ENCODE measurements at regions not wholly inside any gene's neighbourhood (a gene's known extent, or its start where the extent isn't known, plus 50 kb on each side); places are given as distances from the start of the nearest gene placed in this dataset.

DNA sequence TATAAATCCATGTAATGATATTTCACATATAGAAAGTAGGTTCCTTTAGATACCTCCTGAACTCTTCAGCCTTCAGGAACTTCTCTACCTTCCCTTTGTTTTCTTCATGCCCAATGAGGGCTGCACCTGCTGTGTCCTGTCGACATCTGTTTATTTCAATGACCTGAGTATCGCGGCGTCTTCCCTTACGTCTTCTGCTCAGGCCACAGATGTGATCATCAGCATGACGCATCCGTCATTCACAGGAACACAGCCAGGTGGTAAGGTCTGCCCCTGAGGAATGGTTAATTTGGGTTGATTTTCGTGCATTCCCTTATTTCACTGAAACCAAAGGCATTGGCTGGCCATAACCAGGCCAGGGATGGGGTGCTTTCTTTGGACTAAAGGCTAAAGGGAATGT is 217.1 kb downstream of the MED10 start:
- H3K27me3 ChIP-seq (replicated peaks in 1 of 4; ENCODE audit: control insufficient read depth in 3 of 4, extremely low read depth in 1 of 4, insufficient read depth in 3 of 4, low read length in 3 of 4): no peaks in the 10 kb centered on the region
- H3K14ac ChIP-seq (ENCODE audit: insufficient read length): no peak overlapping the region
- H2AFZ ChIP-seq (ENCODE audit: low read length): no peak overlapping the region
- H3K4me2 ChIP-seq (ENCODE audit: insufficient read depth in 1 of 2, low read depth in 2 of 2, low read length in 2 of 2): no peak overlapping the region
- no peak for TF ChIP-seq GTF2F1 (IDR thresholded peaks at IDR 0.05; ENCODE audit: borderline replicate concordance, low read depth, low read length)
- TF ChIP-seq EGR1 (IDR thresholded peaks at IDR 0.05; ENCODE audit: borderline replicate concordance, low read depth, low read length): no peak
- no peak for TF ChIP-seq SUZ12 (IDR thresholded peaks at IDR 0.05; ENCODE audit: low read length)
- TF ChIP-seq TBP (IDR thresholded peaks at IDR 0.05; ENCODE audit: low read depth, low read length): no peak
- TF ChIP-seq ASH2L (IDR thresholded peaks at IDR 0.05; ENCODE audit: low read length): no peak
- TF ChIP-seq NANOG (IDR thresholded peaks at IDR 0.05; ENCODE audit: insufficient read depth, low read depth, low read length, poor library complexity, severe bottlenecking): no peak
- TF ChIP-seq BRCA1 (IDR thresholded peaks at IDR 0.05; ENCODE audit: low read depth, low read length): no peak
- no peak for TF ChIP-seq SAP30 (IDR thresholded peaks at IDR 0.05; ENCODE audit: insufficient read depth, insufficient replicate concordance, low read length)
- no peak for TF ChIP-seq KDM1A (IDR thresholded peaks at IDR 0.05; ENCODE audit: borderline replicate concordance, low read length)
- no peak for TF ChIP-seq EP300 (IDR thresholded peaks at IDR 0.05; ENCODE audit: borderline replicate concordance in 1 of 2, low read depth in 2 of 2, low read length in 2 of 2)
- TF ChIP-seq TAF7 (optimal IDR thresholded peaks at IDR 0.05; ENCODE audit: borderline replicate concordance, low read depth, low read length): no peak
- no peak for TF ChIP-seq SIN3A (conservative IDR thresholded peaks at IDR 0.05 in 1 of 2, IDR thresholded peaks at IDR 0.05 in 1 of 2; ENCODE audit: low read depth in 1 of 2, low read length in 2 of 2)
- TF ChIP-seq FOSL1 (IDR thresholded peaks at IDR 0.05; ENCODE audit: insufficient read depth, low read depth, low read length): no peak
- H3K4me1 ChIP-seq (replicated peaks in 1 of 4; ENCODE audit: control insufficient read depth in 3 of 4, insufficient read depth in 4 of 4, low read length in 3 of 4): peaks cover 0 to 3% (median 2%) of the 10 kb centered on the region in 4 experiments; a peak in 1 of 7 replicates
- H2BK15ac ChIP-seq (ENCODE audit: low read length): no peak overlapping the region
- H3K18ac ChIP-seq (ENCODE audit: extremely low read depth, low read length): no peak overlapping the region
- no peak overlapping the region for H4K8ac ChIP-seq (ENCODE audit: extremely low read depth, insufficient read depth, low read length)
- H3K23ac ChIP-seq (ENCODE audit: insufficient read length): no peak overlapping the region
- H2AK5ac ChIP-seq (ENCODE audit: low read depth, low read length): no peak overlapping the region
- no peaks in the 10 kb centered on the region for H3K9me3 ChIP-seq (ENCODE audit: insufficient read depth in 2 of 2, low read depth in 1 of 2, low read length in 1 of 2)
- no peak overlapping the region for H3K4ac ChIP-seq (replicated peaks; ENCODE audit: insufficient read length, low read depth, low read length)
- H4K91ac ChIP-seq (replicated peaks; ENCODE audit: insufficient read length, low read length): no peak overlapping the region
- H3K79me1 ChIP-seq (ENCODE audit: low read depth, low read length): no peaks in the 10 kb centered on the region
- H2BK5ac ChIP-seq (ENCODE audit: low read depth, low read length): no peak overlapping the region
- DNase-seq (ENCODE audit: low read depth in 1 of 2, low spot score in 2 of 2): no peak
- no peak overlapping the region for H3K9ac ChIP-seq (replicated peaks in 1 of 4; ENCODE audit: extremely low read depth in 1 of 4, low read depth in 3 of 4, low read length in 3 of 4)
- POLR2A ChIA-PET (ENCODE audit: partially characterized antibody): no interaction called here
- CTCF ChIA-PET (ENCODE audit: partially characterized antibody): no interaction called here
- H3K79me2 ChIP-seq (ENCODE audit: control insufficient read depth in 1 of 2, insufficient read depth in 2 of 2, low read length in 2 of 2): no peaks in the 10 kb centered on the region
- H3K4me3 ChIP-seq (ENCODE audit: extremely low read depth in 1 of 4, insufficient read depth in 2 of 4, low read depth in 3 of 4, low read length in 4 of 4): no peak overlapping the region
- H4K5ac ChIP-seq (ENCODE audit: insufficient read length, low read depth, low read length): no peak overlapping the region
- no peaks in the 10 kb centered on the region for H4K20me1 ChIP-seq (replicated peaks in 1 of 2; ENCODE audit: control insufficient read depth in 1 of 2, insufficient read depth in 2 of 2, low read length in 2 of 2)
- FAIRE-seq: no peak
- H3K36me3 ChIP-seq (ENCODE audit: control insufficient read depth in 2 of 4, insufficient read depth in 4 of 4, low read length in 3 of 4): no peaks in the 10 kb centered on the region
- 82% methylated on average over 8 of the region's 8 CpGs; no CpG with 5 or more reads in 1 of the 2 experiments for WGBS, 2 experiments (ENCODE audit: extremely low coverage in 1 of 2, insufficient coverage in 1 of 2, insufficient read length in 1 of 2, insufficient replicate concordance in 2 of 2, low coverage in 1 of 2, low lambda C conversion rate in 2 of 2, missing lambda C conversion rate in 1 of 2)
- H3K27ac ChIP-seq (ENCODE audit: low read depth, low read length): no peak overlapping the region
- H3K23me2 ChIP-seq (ENCODE audit: low read depth, low read length): no peaks in the 10 kb centered on the region
- H2BK20ac ChIP-seq (ENCODE audit: low read length): no peak overlapping the region
- no peak overlapping the region for H2BK12ac ChIP-seq (ENCODE audit: low read depth, low read length)
- H3K56ac ChIP-seq (replicated peaks; ENCODE audit: insufficient read length, low read depth, low read length): no peak overlapping the region
- H2BK120ac ChIP-seq (replicated peaks; ENCODE audit: low read depth, low read length): no peak overlapping the region

All from H1 (cell line).